Bone marrow (tissue), 2 donors: ENCODE measurements at regions not wholly inside any gene's neighbourhood (a gene's known extent, or its start where the extent isn't known, plus 50 kb on each side); places are given as distances from the start of the nearest gene placed in this dataset.

Experiments used
- DNase-seq, 2 donors: peaks; one replicate each; lab custom pipeline; 2025; lab: John Stamatoyannopoulos, UW

GRCh38 chr6:104321301-104321700 lies 538.4 kb downstream of the HACE1 start:
- DNase-seq = no peak

GRCh38 chr6:104320896-104321295 lies 538.8 kb downstream of the HACE1 start:
- DNase-seq = no peak

GRCh38 chr6:104312851-104313250 lies 546.9 kb downstream of the HACE1 start:
- no peak for DNase-seq

GRCh38 chr6:104306211-104306610 lies 553.5 kb downstream of the HACE1 start:
- no peak for DNase-seq

- no peak for DNase-seq
These were observed 554.5 kb downstream of the HACE1 start for GRCh38 chr6:104305206-104305605.

GRCh38 chr6:104301951-104302350 lies 557.8 kb downstream of the HACE1 start:
- DNase-seq = no peak

- DNase-seq = no peak
These were observed 573.1 kb downstream of the HACE1 start for GRCh38 chr6:104286641-104287040.

- DNase-seq = no peak
These were observed 574.8 kb downstream of the HACE1 start for GRCh38 chr6:104284872-104285271.

- DNase-seq = no peak
These were observed 577.1 kb downstream of the HACE1 start for GRCh38 chr6:104282581-104282980.

GRCh38 chr6:104281370-104281769 lies 578.3 kb downstream of the HACE1 start:
- no peak for DNase-seq

GRCh38 chr6:104268389-104268788 lies 591.3 kb downstream of the HACE1 start:
- DNase-seq = no peak

GRCh38 chr6:104266922-104267321 lies 592.8 kb downstream of the HACE1 start:
- no peak for DNase-seq

GRCh38 chr6:104256646-104257045 lies 603.1 kb downstream of the HACE1 start:
- DNase-seq = no peak

- DNase-seq = no peak
These were observed 606.5 kb downstream of the HACE1 start for GRCh38 chr6:104253236-104253635.

- DNase-seq = no peak
These were observed 607.4 kb downstream of the HACE1 start for GRCh38 chr6:104252276-104252675.

- DNase-seq = no peak
These were observed 608.1 kb downstream of the HACE1 start for GRCh38 chr6:104251651-104252050.

GRCh38 chr6:104240865-104241264 lies 618.9 kb downstream of the HACE1 start:
- no peak for DNase-seq

GRCh38 chr6:104239971-104240370 lies 619.7 kb downstream of the HACE1 start:
- no peak for DNase-seq

GRCh38 chr6:104229057-104229456 lies 630.7 kb downstream of the HACE1 start:
- no peak for DNase-seq

GRCh38 chr6:104227508-104227907 lies 632.2 kb downstream of the HACE1 start:
- DNase-seq = no peak

- DNase-seq = no peak
These were observed 632.8 kb downstream of the HACE1 start for GRCh38 chr6:104226790-104227446.

GRCh38 chr6:104218116-104218515 lies 641.6 kb downstream of the HACE1 start:
- DNase-seq = no peak

- no peak for DNase-seq
These were observed 644.8 kb downstream of the HACE1 start for GRCh38 chr6:104214901-104215300.

- DNase-seq = no peak
These were observed 646.6 kb downstream of the HACE1 start for GRCh38 chr6:104212977-104213668.
